ENCODE measurements at regions not wholly inside any gene's neighbourhood (a gene's known extent, or its start where the extent isn't known, plus 50 kb on each side); places are given as distances from the start of the nearest gene placed in this dataset.

- CTCF ChIA-PET = no interaction called here
- Mint-ChIP-seq H3K4me3 (no peak overlapping the region), H3K36me3 (ENCODE audit: low read depth) (no peaks in the 10 kb centered on the region), H3K4me1 (ENCODE audit: low read depth) (no peaks in the 10 kb centered on the region), H3K27ac (no peak overlapping the region), H3K27me3 (no peaks in the 10 kb centered on the region), H3K9me3 (peaks cover 4% of the 10 kb centered on the region)
- DNase-seq (no peak), ATAC-seq (no peak)
- intact Hi-C loops (cut with micrococcal nuclease) = no loop called here
- TF ChIP-seq CTCF (IDR thresholded peaks at IDR 0.05) = no peak
- POLR2A ChIA-PET = no interaction called here
Observed at GRCh38 chr4:85268961-85269360, 206.0 kb upstream of the ARHGAP24 start.

DNA sequence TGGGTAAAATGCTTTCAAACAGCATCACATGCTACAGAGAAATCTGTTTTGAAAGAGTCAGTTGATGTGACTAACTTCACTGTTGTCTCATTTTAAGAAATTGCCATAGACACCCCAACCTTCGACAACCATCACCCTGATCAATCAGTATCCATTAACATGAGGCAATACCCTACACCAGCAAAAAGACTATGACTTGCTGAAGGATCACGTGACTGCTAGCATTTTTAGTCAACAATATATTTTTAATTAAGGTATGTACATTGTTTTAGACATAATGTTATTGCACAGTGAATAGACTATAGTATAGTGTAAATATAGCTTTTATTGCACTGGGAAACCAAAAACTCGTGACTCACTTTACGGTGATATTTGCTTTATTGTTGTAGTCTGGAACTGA is 200.0 kb upstream of the ARHGAP24 start:
- DNase-seq (no peak), ATAC-seq (no peak)
- Mint-ChIP-seq H3K27me3 (no peaks in the 10 kb centered on the region), H3K36me3 (ENCODE audit: low read depth) (no peaks in the 10 kb centered on the region), H3K4me1 (ENCODE audit: low read depth) (no peaks in the 10 kb centered on the region), H3K4me3 (no peak overlapping the region), H3K27ac (no peak overlapping the region), H3K9me3 (peaks cover 4% of the 10 kb centered on the region)
- ChIA-PET CTCF (no interaction called here), POLR2A (no interaction called here)
- intact Hi-C loops (cut with micrococcal nuclease) = no loop called here
- TF ChIP-seq CTCF (IDR thresholded peaks at IDR 0.05) = no peak

DNA sequence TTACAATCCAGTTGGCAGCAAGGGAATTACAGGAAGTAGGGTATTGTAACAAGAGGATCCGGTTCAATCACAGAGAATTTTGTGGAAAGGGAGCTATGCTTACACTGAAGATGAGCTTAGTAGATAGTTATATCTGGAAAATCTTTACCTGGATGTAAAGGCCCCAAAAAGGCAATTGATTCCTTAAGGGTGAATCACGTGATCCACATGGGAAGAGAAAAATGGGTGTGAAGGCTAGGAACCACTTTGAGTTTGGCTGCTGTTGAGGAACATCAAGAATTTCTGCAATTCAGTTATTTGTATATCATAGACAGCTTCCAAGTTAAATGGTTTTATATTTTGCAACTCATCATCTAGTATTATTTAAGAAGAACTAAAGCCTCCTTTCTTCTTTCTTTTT is 194.0 kb upstream of the ARHGAP24 start:
- Mint-ChIP-seq H3K27me3 (no peaks in the 10 kb centered on the region), H3K9me3 (no peaks in the 10 kb centered on the region), H3K4me1 (ENCODE audit: low read depth) (no peaks in the 10 kb centered on the region), H3K27ac (no peak overlapping the region), H3K36me3 (ENCODE audit: low read depth) (no peaks in the 10 kb centered on the region), H3K4me3 (no peak overlapping the region)
- ChIA-PET CTCF (no interaction called here), POLR2A (no interaction called here)
- no peak for TF ChIP-seq CTCF (IDR thresholded peaks at IDR 0.05)
- DNase-seq (no peak), ATAC-seq (no peak)
- intact Hi-C loops (cut with micrococcal nuclease) = no loop called here

DNA sequence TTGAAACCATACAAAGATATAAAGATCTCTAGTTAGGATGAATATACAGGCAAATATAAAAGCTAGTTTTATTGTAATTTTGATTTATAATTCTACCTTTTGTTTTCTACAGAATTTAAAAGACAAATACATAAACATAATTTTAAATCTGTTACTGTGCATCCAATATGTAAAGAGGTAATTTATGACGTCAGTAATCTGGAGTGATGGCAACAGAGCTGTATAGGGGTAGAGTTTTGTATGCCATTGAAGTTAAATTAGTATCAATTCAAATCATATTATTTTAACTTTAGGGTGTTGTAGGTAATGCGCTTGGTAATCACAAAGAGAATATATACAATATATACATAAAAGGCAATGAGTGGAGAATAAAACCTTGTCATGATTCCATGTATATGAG is 183.7 kb upstream of the ARHGAP24 start:
- H3K4me1 Mint-ChIP-seq (ENCODE audit: low read depth) = no peaks in the 10 kb centered on the region
- no peak for TF ChIP-seq CTCF (IDR thresholded peaks at IDR 0.05)
- DNase-seq = no peak
- H3K9me3 Mint-ChIP-seq = peaks cover 11% of the 10 kb centered on the region
- intact Hi-C loops (cut with micrococcal nuclease) = no loop called here
- ChIA-PET POLR2A (no interaction called here), CTCF (no interaction called here)
- no peaks in the 10 kb centered on the region for H3K36me3 Mint-ChIP-seq (ENCODE audit: low read depth)
- no peaks in the 10 kb centered on the region for H3K27me3 Mint-ChIP-seq
- no peak overlapping the region for H3K4me3 Mint-ChIP-seq
- ATAC-seq = no peak
- H3K27ac Mint-ChIP-seq = no peak overlapping the region

DNA sequence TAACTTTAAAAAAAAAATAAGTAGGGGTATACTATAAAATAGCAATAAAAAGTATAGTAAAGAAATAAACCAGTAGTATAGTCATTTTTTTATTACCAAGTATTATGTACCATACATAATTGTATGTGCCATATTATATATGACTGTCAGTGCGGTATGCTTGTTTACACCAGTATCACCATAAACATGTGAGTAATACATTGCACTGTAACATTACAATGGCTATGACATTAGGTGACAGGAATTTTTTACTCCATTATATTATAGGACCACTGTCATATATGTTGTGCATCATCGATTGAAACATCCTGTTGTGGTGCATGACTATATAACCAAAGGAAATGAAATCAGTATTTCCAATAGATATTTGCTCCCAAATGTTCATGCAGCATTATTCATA is 176.9 kb upstream of the ARHGAP24 start:
- Mint-ChIP-seq H3K4me1 (ENCODE audit: low read depth) (no peaks in the 10 kb centered on the region), H3K27ac (no peak overlapping the region), H3K9me3 (peaks cover 2% of the 10 kb centered on the region), H3K36me3 (ENCODE audit: low read depth) (no peaks in the 10 kb centered on the region), H3K4me3 (no peak overlapping the region), H3K27me3 (no peaks in the 10 kb centered on the region)
- ChIA-PET POLR2A (no interaction called here), CTCF (no interaction called here)
- TF ChIP-seq CTCF (IDR thresholded peaks at IDR 0.05) = no peak
- DNase-seq = no peak
- ATAC-seq = no peak
- intact Hi-C loops (cut with micrococcal nuclease) = no loop called here
